ENCODE measurements at regions not wholly inside any gene's neighbourhood (a gene's known extent, or its start where the extent isn't known, plus 50 kb on each side); places are given as distances from the start of the nearest gene placed in this dataset.

DNA sequence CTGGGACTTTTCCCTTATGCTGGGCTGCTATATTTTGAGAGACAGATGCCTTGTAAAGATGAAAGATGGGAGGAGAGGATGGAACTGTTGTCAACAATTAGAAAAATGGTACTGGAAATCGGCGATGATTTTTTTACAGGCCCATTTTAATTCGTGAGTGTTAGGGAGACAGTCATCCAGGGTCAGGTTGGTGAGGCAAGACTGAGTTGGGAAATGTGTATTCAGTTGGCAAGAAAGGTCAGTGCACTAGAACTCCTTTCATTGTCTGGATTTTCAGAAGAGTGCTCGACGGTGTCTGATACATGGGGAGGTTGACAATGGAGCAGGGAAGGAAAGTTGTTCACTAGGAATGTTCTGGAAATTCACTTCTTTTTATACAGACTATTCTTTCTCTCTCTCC is 394.4 kb downstream of the QKI start:
- H3K4me1 Mint-ChIP-seq = peaks cover 15 to 17% of the 10 kb centered on the region in 2 experiments
- no peak overlapping the region for H3K27ac ChIP-seq (ENCODE audit: insufficient read length, low read depth, low read length)
- no peaks in the 10 kb centered on the region for H3K4me1 ChIP-seq (ENCODE audit: insufficient read depth, low read length)
- H3K9me3 Mint-ChIP-seq = no peaks in the 10 kb centered on the region
- H3K23me2 ChIP-seq (ENCODE audit: insufficient read length, low read depth, low read length, poor library complexity, severe bottlenecking) = no peaks in the 10 kb centered on the region
- no peak overlapping the region for H4K8ac ChIP-seq (replicated peaks; ENCODE audit: insufficient read length, low read depth, low read length)
- no peak overlapping the region for H2AK5ac ChIP-seq (ENCODE audit: insufficient read length, low read length)
- H4K20me1 ChIP-seq (ENCODE audit: control insufficient read depth, insufficient read depth, insufficient read length) = no peaks in the 10 kb centered on the region
- no peak overlapping the region for H3K4me2 ChIP-seq (ENCODE audit: insufficient read depth, insufficient read length, low read length)
- H3T11ph ChIP-seq (ENCODE audit: low read length) = no peak overlapping the region
- H3K36me3 Mint-ChIP-seq (ENCODE audit: insufficient read depth in 1 of 3, low read depth in 3 of 3) = no peaks in the 10 kb centered on the region
- no peak overlapping the region for H4K91ac ChIP-seq (ENCODE audit: insufficient read length, low read depth, low read length)
- H2BK20ac ChIP-seq (ENCODE audit: low read depth, low read length, poor library complexity, severe bottlenecking) = no peak overlapping the region
- no peak overlapping the region for H2BK5ac ChIP-seq (ENCODE audit: insufficient read length, low read length)
- H2BK12ac ChIP-seq (ENCODE audit: insufficient read length, low read depth, low read length) = no peak overlapping the region
- WGBS (ENCODE audit: extremely low coverage, insufficient read length, low lambda C conversion rate) = no CpG with 5 or more reads among the region's 5 CpGs
- H3K27ac Mint-ChIP-seq = no peak overlapping the region
- no peak overlapping the region for H3K18ac ChIP-seq (ENCODE audit: insufficient read length, low read depth, low read length)
- H3K9me3 ChIP-seq (ENCODE audit: control insufficient read depth, low read depth, low read length) = no peaks in the 10 kb centered on the region
- no peaks in the 10 kb centered on the region for H3K79me2 ChIP-seq (ENCODE audit: insufficient read depth, low read length)
- H2AFZ ChIP-seq (ENCODE audit: low read length) = no peak overlapping the region
- TF ChIP-seq, protein P1, sequence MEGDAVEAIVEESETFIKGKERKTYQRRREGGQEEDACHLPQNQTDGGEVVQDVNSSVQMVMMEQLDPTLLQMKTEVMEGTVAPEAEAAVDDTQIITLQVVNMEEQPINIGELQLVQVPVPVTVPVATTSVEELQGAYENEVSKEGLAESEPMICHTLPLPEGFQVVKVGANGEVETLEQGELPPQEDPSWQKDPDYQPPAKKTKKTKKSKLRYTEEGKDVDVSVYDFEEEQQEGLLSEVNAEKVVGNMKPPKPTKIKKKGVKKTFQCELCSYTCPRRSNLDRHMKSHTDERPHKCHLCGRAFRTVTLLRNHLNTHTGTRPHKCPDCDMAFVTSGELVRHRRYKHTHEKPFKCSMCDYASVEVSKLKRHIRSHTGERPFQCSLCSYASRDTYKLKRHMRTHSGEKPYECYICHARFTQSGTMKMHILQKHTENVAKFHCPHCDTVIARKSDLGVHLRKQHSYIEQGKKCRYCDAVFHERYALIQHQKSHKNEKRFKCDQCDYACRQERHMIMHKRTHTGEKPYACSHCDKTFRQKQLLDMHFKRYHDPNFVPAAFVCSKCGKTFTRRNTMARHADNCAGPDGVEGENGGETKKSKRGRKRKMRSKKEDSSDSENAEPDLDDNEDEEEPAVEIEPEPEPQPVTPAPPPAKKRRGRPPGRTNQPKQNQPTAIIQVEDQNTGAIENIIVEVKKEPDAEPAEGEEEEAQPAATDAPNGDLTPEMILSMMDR (conservative IDR thresholded peaks at IDR 0.05) = no peak
- H3K56ac ChIP-seq (ENCODE audit: insufficient read length, low read depth, low read length) = no peak overlapping the region
- no peak overlapping the region for H3K9ac ChIP-seq (ENCODE audit: extremely low read depth, insufficient read length, low read length)
- H3K27me3 Mint-ChIP-seq (ENCODE audit: low read depth) = no peaks in the 10 kb centered on the region
- H3K4ac ChIP-seq (ENCODE audit: low read depth, low read length) = no peak overlapping the region
- no peaks in the 10 kb centered on the region for H3K79me1 ChIP-seq (ENCODE audit: insufficient read depth, low read depth, low read length, poor library complexity, severe bottlenecking)
- DNase-seq = no peak
- no peak overlapping the region for H4K5ac ChIP-seq (ENCODE audit: insufficient read length, low read depth, low read length)
- no peak overlapping the region for H3K4me3 Mint-ChIP-seq
- no peak overlapping the region for H3K23ac ChIP-seq (ENCODE audit: insufficient read length, low read depth, low read length)
- H3K27me3 ChIP-seq (ENCODE audit: insufficient read depth, low read length) = no peaks in the 10 kb centered on the region
- H2BK120ac ChIP-seq (ENCODE audit: low read depth, low read length, poor library complexity, severe bottlenecking) = no peak overlapping the region
- no peak overlapping the region for H2BK15ac ChIP-seq (ENCODE audit: low read depth, low read length)
- no peak overlapping the region for H3K14ac ChIP-seq (ENCODE audit: insufficient read depth, low read length)

All from H9 (cell line).